ENCODE measurements at regions not wholly inside any gene's neighbourhood (a gene's known extent, or its start where the extent isn't known, plus 50 kb on each side); places are given as distances from the start of the nearest gene placed in this dataset.

DNA sequence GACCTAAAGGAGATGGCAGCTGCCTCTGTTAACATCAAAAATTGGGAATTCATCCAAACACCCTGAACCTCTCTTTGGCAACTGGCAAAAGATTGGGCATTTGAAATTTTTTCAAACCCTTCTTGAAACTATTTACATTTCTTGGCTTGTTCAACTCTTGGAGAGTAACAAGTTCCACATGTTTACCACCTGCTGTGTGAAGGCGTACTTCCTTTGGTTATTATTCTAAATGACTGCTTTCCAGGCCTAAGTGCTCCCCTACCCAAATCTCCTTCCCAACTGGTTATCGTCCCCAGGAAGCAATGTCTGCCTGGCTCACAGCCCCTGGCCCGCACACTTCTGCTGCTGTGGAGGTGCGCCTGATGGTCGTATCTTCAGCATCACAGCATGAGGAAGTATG is 422.7 kb downstream of the DMAC1 start:
- TF ChIP-seq EZH2 (IDR thresholded peaks at IDR 0.05; ENCODE audit: low read depth) = no peak
- TF ChIP-seq, protein P1, sequence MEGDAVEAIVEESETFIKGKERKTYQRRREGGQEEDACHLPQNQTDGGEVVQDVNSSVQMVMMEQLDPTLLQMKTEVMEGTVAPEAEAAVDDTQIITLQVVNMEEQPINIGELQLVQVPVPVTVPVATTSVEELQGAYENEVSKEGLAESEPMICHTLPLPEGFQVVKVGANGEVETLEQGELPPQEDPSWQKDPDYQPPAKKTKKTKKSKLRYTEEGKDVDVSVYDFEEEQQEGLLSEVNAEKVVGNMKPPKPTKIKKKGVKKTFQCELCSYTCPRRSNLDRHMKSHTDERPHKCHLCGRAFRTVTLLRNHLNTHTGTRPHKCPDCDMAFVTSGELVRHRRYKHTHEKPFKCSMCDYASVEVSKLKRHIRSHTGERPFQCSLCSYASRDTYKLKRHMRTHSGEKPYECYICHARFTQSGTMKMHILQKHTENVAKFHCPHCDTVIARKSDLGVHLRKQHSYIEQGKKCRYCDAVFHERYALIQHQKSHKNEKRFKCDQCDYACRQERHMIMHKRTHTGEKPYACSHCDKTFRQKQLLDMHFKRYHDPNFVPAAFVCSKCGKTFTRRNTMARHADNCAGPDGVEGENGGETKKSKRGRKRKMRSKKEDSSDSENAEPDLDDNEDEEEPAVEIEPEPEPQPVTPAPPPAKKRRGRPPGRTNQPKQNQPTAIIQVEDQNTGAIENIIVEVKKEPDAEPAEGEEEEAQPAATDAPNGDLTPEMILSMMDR (conservative IDR thresholded peaks at IDR 0.05) = no peak
